AG04450 (cell line): ENCODE measurements at regions not wholly inside any gene's neighbourhood (a gene's known extent, or its start where the extent isn't known, plus 50 kb on each side); places are given as distances from the start of the nearest gene placed in this dataset.

Experiments
- CTCF ChIA-PET: fragments of 300-600, 350-600 bp; formaldehyde crosslinking; extraction: SDS; loops from one replicate; lab custom pipeline; 2022; ENCODE audit warnings: antibody characterized with exemption, inconsistent platforms; lab: Charles Lee
- POLR2A ChIA-PET: fragments of 350-600 bp; formaldehyde crosslinking; extraction: SDS; loops from one replicate; lab custom pipeline; 2021; ENCODE audit warnings: antibody characterized with exemption, inconsistent platforms; lab: Yijun Ruan, JAX
- DNase-seq: peaks from one replicate; pipeline ENCODE4 v3.0.0-alpha.2; 2011; ENCODE audit warnings: low read depth, low spot score
- H3K27ac ChIP-seq: one replicate; pipeline ENCODE4 v1.5.1; 2012; ENCODE audit warnings: low read depth, low read length, control low read depth
- H3K27me3 ChIP-seq: one replicate; pipeline ENCODE4 v1.6.0; 2012; ENCODE audit warnings: low read length; ENCODE audit not compliant: control insufficient read depth, insufficient read depth
- H3K4me3 ChIP-seq: 2 replicates; pipeline ENCODE4 v1.5.1; 2011; ENCODE audit warnings: mild to moderate bottlenecking, low read depth, low read length, control low read depth
- H3K9me3 ChIP-seq: 2 replicates; pipeline ENCODE4 v1.5.1; 2012; ENCODE audit warnings: low read length; ENCODE audit not compliant: control insufficient read depth, insufficient read depth
- CTCF ChIP-seq: IDR thresholded peaks from 2 replicates; pipeline ENCODE4 v1.5.1; 2011; ENCODE audit warnings: low read depth, low read length, control low read depth, inconsistent platforms

GRCh38 chr10:105503714-105504113, 862.6 kb downstream of the SORCS3 start:
- CTCF ChIA-PET = no interaction called here
- Histone ChIP-seq H3K4me3 (no peak overlapping the region), H3K27ac (no peak overlapping the region), H3K9me3 (no peaks in the 10 kb centered on the region; the same call in none of the 2 replicates), H3K27me3 (no peaks in the 10 kb centered on the region)
- POLR2A ChIA-PET = no interaction called here
- no peak for DNase-seq
- no peak for TF ChIP-seq CTCF

GRCh38 chr10:105502058-105502457, 861.0 kb downstream of the SORCS3 start:
- Histone ChIP-seq H3K9me3 (no peaks in the 10 kb centered on the region; the same call in none of the 2 replicates), H3K27me3 (no peaks in the 10 kb centered on the region), H3K27ac (no peak overlapping the region), H3K4me3 (no peak overlapping the region)
- ChIA-PET POLR2A (no interaction called here), CTCF (no interaction called here)
- no peak for TF ChIP-seq CTCF
- DNase-seq = no peak

GRCh38 chr10:105494944-105495343, 853.9 kb downstream of the SORCS3 start:
- ChIA-PET POLR2A (no interaction called here), CTCF (no interaction called here)
- Histone ChIP-seq H3K27ac (no peak overlapping the region), H3K27me3 (no peaks in the 10 kb centered on the region), H3K4me3 (no peak overlapping the region), H3K9me3 (no peaks in the 10 kb centered on the region; the same call in 1 of the 2 replicates)
- TF ChIP-seq CTCF = no peak
- no peak for DNase-seq

- no peak for DNase-seq
- Histone ChIP-seq H3K27me3 (no peaks in the 10 kb centered on the region), H3K9me3 (no peaks in the 10 kb centered on the region; the same call in 1 of the 2 replicates), H3K27ac (no peak overlapping the region), H3K4me3 (no peak overlapping the region)
- TF ChIP-seq CTCF = no peak
- ChIA-PET POLR2A (no interaction called here), CTCF (no interaction called here)
Observed at GRCh38 chr10:105494303-105494702, 853.2 kb downstream of the SORCS3 start.

- Histone ChIP-seq H3K9me3 (no peaks in the 10 kb centered on the region), H3K27ac (no peak overlapping the region), H3K4me3 (no peak overlapping the region), H3K27me3 (no peaks in the 10 kb centered on the region)
- CTCF ChIA-PET = no interaction called here
- no peak for DNase-seq
- TF ChIP-seq CTCF = no peak
- POLR2A ChIA-PET = no interaction called here
Observed at GRCh38 chr10:105473170-105473569, 832.1 kb downstream of the SORCS3 start.
